SJSA1 (cell line): ENCODE measurements at regions not wholly inside any gene's neighbourhood (a gene's known extent, or its start where the extent isn't known, plus 50 kb on each side); places are given as distances from the start of the nearest gene placed in this dataset.

Source experiments
- DNase-seq, 2 experiments: peaks; one replicate each; pipeline ENCODE4 v3.0.0-alpha.2; 2015 to 2020; ENCODE audit warnings: low spot score in 2 of 2, low read depth in 1 of 2
- H3K27ac ChIP-seq: fragments of 250-450 bp; sonication (Bioruptor Pico); 2 replicates; pipeline ENCODE4 v1.5.1; 2020; ENCODE audit warnings: mild to moderate bottlenecking, moderate library complexity
- H3K27me3 ChIP-seq: fragments of 250-450 bp; sonication (Bioruptor Pico); replicated peaks from 2 replicates; pipeline ENCODE4 v1.5.1; 2020; ENCODE audit warnings: mild to moderate bottlenecking, moderate library complexity
- H3K36me3 ChIP-seq: fragments of 250-450 bp; sonication (Bioruptor Pico); 2 replicates; pipeline ENCODE4 v1.5.1; 2020; ENCODE audit warnings: mild to moderate bottlenecking
- H3K4me1 ChIP-seq: fragments of 250-450 bp; sonication (Bioruptor Pico); replicated peaks from 2 replicates; pipeline ENCODE4 v1.6.1; 2021; ENCODE audit warnings: mild to moderate bottlenecking
- H3K4me3 ChIP-seq: fragments of 250-450 bp; sonication (Bioruptor Pico); 2 replicates; pipeline ENCODE4 v1.5.1; 2020; ENCODE audit warnings: mild to moderate bottlenecking
- H3K9me3 ChIP-seq: fragments of 250-450 bp; sonication (Bioruptor Pico); replicated peaks from 2 replicates; pipeline ENCODE4 v1.5.1; 2020; ENCODE audit warnings: mild to moderate bottlenecking

- H3K27me3 ChIP-seq, result no peaks in the 10 kb centered on the region
- DNase-seq, result no peak
- H3K36me3 ChIP-seq, result no peaks in the 10 kb centered on the region
- no peak overlapping the region for H3K4me3 ChIP-seq
- H3K9me3 ChIP-seq, result no peaks in the 10 kb centered on the region
- no peak overlapping the region for H3K27ac ChIP-seq
- no peaks in the 10 kb centered on the region for H3K4me1 ChIP-seq
Observed at GRCh38 chr4:136865526-136865925, 666.8 kb downstream of the PCDH18 start.

GRCh38 chr4:136864604-136865185 is 667.6 kb downstream of the PCDH18 start:
- Histone ChIP-seq H3K27me3 (no peaks in the 10 kb centered on the region), H3K27ac (no peak overlapping the region), H3K36me3 (no peaks in the 10 kb centered on the region), H3K9me3 (no peaks in the 10 kb centered on the region), H3K4me1 (no peaks in the 10 kb centered on the region), H3K4me3 (no peak overlapping the region)
- DNase-seq, result peak in 1 of 2 experiments; percentile 21

GRCh38 chr4:136863756-136864155 is 668.5 kb downstream of the PCDH18 start:
- Histone ChIP-seq H3K36me3 (no peaks in the 10 kb centered on the region), H3K27me3 (no peaks in the 10 kb centered on the region), H3K27ac (no peak overlapping the region), H3K4me3 (no peak overlapping the region), H3K9me3 (no peaks in the 10 kb centered on the region), H3K4me1 (no peaks in the 10 kb centered on the region)
- DNase-seq, result no peak

- no peak for DNase-seq
- Histone ChIP-seq H3K9me3 (no peaks in the 10 kb centered on the region), H3K4me1 (no peaks in the 10 kb centered on the region)
Observed at GRCh38 chr4:136862653-136863052, 669.6 kb downstream of the PCDH18 start.

GRCh38 chr4:136861091-136861490 is 671.2 kb downstream of the PCDH18 start:
- H3K27me3 ChIP-seq, result no peaks in the 10 kb centered on the region
- H3K27ac ChIP-seq, result no peak overlapping the region
- H3K4me3 ChIP-seq, result no peak overlapping the region
- H3K36me3 ChIP-seq, result no peaks in the 10 kb centered on the region
- H3K9me3 ChIP-seq, result no peaks in the 10 kb centered on the region
- no peak for DNase-seq
- no peaks in the 10 kb centered on the region for H3K4me1 ChIP-seq

More at GRCh38 chr4:136862653-136863052, 669.6 kb downstream of the PCDH18 start:
- no peak overlapping the region for H3K4me3 ChIP-seq
- H3K36me3 ChIP-seq, result no peaks in the 10 kb centered on the region
- H3K27ac ChIP-seq, result no peak overlapping the region
- no peaks in the 10 kb centered on the region for H3K27me3 ChIP-seq

- Histone ChIP-seq H3K4me1 (no peaks in the 10 kb centered on the region), H3K4me3 (no peak overlapping the region), H3K27ac (no peak overlapping the region), H3K36me3 (no peaks in the 10 kb centered on the region), H3K27me3 (no peaks in the 10 kb centered on the region), H3K9me3 (no peaks in the 10 kb centered on the region)
- no peak for DNase-seq
Observed at GRCh38 chr4:136858903-136859302, 673.4 kb downstream of the PCDH18 start.

- H3K27ac ChIP-seq, result no peak overlapping the region
Observed at GRCh38 chr4:136855886-136856285, 676.4 kb downstream of the PCDH18 start.

GRCh38 chr4:136850446-136850845 is 681.8 kb downstream of the PCDH18 start:
- no peak for DNase-seq
- Histone ChIP-seq H3K36me3 (no peaks in the 10 kb centered on the region), H3K4me3 (no peak overlapping the region), H3K27me3 (no peaks in the 10 kb centered on the region), H3K4me1 (no peaks in the 10 kb centered on the region), H3K9me3 (no peaks in the 10 kb centered on the region), H3K27ac (no peak overlapping the region)

More at GRCh38 chr4:136855886-136856285, 676.4 kb downstream of the PCDH18 start:
- no peak for DNase-seq
- Histone ChIP-seq H3K9me3 (no peaks in the 10 kb centered on the region), H3K4me3 (no peak overlapping the region), H3K36me3 (no peaks in the 10 kb centered on the region), H3K4me1 (no peaks in the 10 kb centered on the region), H3K27me3 (no peaks in the 10 kb centered on the region)

GRCh38 chr4:136847881-136848621 is 684.2 kb downstream of the PCDH18 start:
- H3K27me3 ChIP-seq, result no peaks in the 10 kb centered on the region
- no peak for DNase-seq

GRCh38 chr4:136841526-136841925 is 690.8 kb downstream of the PCDH18 start:
- Histone ChIP-seq H3K27me3 (no peaks in the 10 kb centered on the region), H3K4me3 (no peak overlapping the region), H3K9me3 (no peaks in the 10 kb centered on the region), H3K36me3 (no peaks in the 10 kb centered on the region), H3K27ac (no peak overlapping the region), H3K4me1 (no peaks in the 10 kb centered on the region)
- DNase-seq, result no peak

More at GRCh38 chr4:136847881-136848621, 684.2 kb downstream of the PCDH18 start:
- H3K4me1 ChIP-seq, result no peaks in the 10 kb centered on the region
- no peaks in the 10 kb centered on the region for H3K36me3 ChIP-seq
- H3K27ac ChIP-seq, result no peak overlapping the region
- H3K9me3 ChIP-seq, result no peaks in the 10 kb centered on the region
- no peak overlapping the region for H3K4me3 ChIP-seq

GRCh38 chr4:136838607-136839006 is 693.7 kb downstream of the PCDH18 start:
- Histone ChIP-seq H3K4me1 (no peaks in the 10 kb centered on the region), H3K4me3 (no peak overlapping the region), H3K27me3 (no peaks in the 10 kb centered on the region), H3K9me3 (no peaks in the 10 kb centered on the region), H3K36me3 (no peaks in the 10 kb centered on the region), H3K27ac (no peak overlapping the region)
- no peak for DNase-seq

- no peak overlapping the region for H3K4me3 ChIP-seq
- no peaks in the 10 kb centered on the region for H3K4me1 ChIP-seq
- no peak for DNase-seq
- no peaks in the 10 kb centered on the region for H3K27me3 ChIP-seq
- no peak overlapping the region for H3K27ac ChIP-seq
- no peaks in the 10 kb centered on the region for H3K36me3 ChIP-seq
- no peaks in the 10 kb centered on the region for H3K9me3 ChIP-seq
Observed at GRCh38 chr4:136831553-136831952, 700.7 kb downstream of the PCDH18 start.

GRCh38 chr4:136829280-136829679 is 703.0 kb downstream of the PCDH18 start:
- no peaks in the 10 kb centered on the region for H3K9me3 ChIP-seq
- H3K27me3 ChIP-seq, result no peaks in the 10 kb centered on the region
- no peak overlapping the region for H3K27ac ChIP-seq
- no peaks in the 10 kb centered on the region for H3K4me1 ChIP-seq
- H3K4me3 ChIP-seq, result no peak overlapping the region
- H3K36me3 ChIP-seq, result no peaks in the 10 kb centered on the region
- no peak for DNase-seq

GRCh38 chr4:136823020-136823419 is 709.3 kb downstream of the PCDH18 start:
- Histone ChIP-seq H3K27me3 (no peaks in the 10 kb centered on the region), H3K9me3 (no peaks in the 10 kb centered on the region), H3K4me3 (no peak overlapping the region), H3K36me3 (no peaks in the 10 kb centered on the region), H3K27ac (no peak overlapping the region), H3K4me1 (no peaks in the 10 kb centered on the region)
- DNase-seq, result no peak
